Stimulated activated effector memory CD8-positive, alpha-beta T cell treated with anti-CD3 and anti-CD28 coated beads, Interleukin-12 subunit alpha, Interleukin-12 subunit beta, amount 100 ng/mL, for 72 hours (primary cell): ENCODE measurements at regions not wholly inside any gene's neighbourhood (a gene's known extent, or its start where the extent isn't known, plus 50 kb on each side); places are given as distances from the start of the nearest gene placed in this dataset.
"Not testable (repeated sequence)": the region's sequence is repeated elsewhere in the genome, so short reads cannot be mapped to it uniquely, and the experiment has no call there.

Source experiments
- ATAC-seq: fragments of 150-1000 bp; cut with Tn5 transposase; 2 replicates; pipeline ENCODE4 v1.10.0; 2021
- DNase-seq, 2 donors: peaks; one replicate each; pipeline ENCODE4 v3.0.0; 2021 to 2022; ENCODE audit warnings: low spot score in 2 of 2
- H3K27ac Mint-ChIP-seq: one replicate; pipeline ENCODE4 v1.8.0; 2022; ENCODE audit warnings: mild to moderate bottlenecking, mixed read lengths
- H3K36me3 Mint-ChIP-seq: one replicate; pipeline ENCODE4 v1.8.0; 2022; ENCODE audit warnings: mild to moderate bottlenecking, mixed read lengths
- H3K4me1 Mint-ChIP-seq: one replicate; pipeline ENCODE4 v1.8.0; 2022; ENCODE audit warnings: mixed read lengths
- H3K4me3 Mint-ChIP-seq: one replicate; pipeline ENCODE4 v1.8.0; 2022; ENCODE audit warnings: mild to moderate bottlenecking, mixed read lengths
- H3K9me3 Mint-ChIP-seq: one replicate; pipeline ENCODE4 v1.8.0; 2022; ENCODE audit warnings: mixed read lengths

DNA sequence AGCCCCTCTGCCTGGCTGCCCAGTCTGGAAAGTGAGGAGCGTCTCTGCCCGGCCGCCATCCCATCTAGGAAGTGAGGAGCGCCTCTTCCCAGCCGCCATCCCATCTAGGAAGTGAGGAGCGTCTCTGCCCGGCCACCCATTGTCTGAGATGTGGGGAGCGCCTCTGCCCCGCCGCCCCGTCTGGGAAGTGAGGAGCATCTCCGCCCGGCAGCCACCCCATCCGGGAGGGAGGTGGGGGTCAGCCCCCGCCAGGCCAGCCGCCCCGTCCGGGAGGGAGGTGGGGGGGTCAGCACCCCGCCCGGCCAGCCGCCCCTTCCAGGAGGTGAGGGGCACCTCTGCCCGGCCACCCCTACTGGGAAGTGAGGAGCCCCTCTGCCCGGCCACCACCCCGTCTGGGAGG is 175.1 kb upstream of the KYNU start:
- DNase-seq, H3K36me3 Mint-ChIP-seq, H3K27ac Mint-ChIP-seq, H3K9me3 Mint-ChIP-seq, ATAC-seq, H3K4me1 Mint-ChIP-seq, H3K4me3 Mint-ChIP-seq: not testable (repeated sequence)

GRCh38 chr2:142695350-142696257 is 181.9 kb upstream of the KYNU start:
- H3K36me3 Mint-ChIP-seq, H3K27ac Mint-ChIP-seq, ATAC-seq: not testable (repeated sequence)

DNA sequence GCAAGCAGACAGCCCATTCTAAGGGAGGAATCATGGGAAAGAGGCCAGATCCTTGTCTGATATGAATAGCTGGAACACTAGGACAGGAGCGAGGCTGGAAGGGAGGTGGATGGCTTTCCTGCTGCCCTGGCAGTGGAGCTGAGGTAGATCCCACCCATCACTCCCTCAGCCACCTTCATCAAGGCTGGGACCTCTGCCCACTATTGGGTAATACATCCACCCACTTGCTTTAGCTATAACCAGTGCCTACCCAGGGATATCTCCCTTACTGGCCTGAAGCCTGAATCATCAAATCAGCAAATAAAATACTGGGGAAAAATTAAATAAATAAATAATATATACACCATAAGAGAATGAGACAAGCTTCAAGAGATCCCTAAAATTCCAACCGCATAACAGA is 183.2 kb upstream of the KYNU start:
- H3K4me3 Mint-ChIP-seq, result no peak overlapping the region
- H3K27ac Mint-ChIP-seq, result no peak overlapping the region
- DNase-seq (no peak), ATAC-seq (no peak)
- peaks cover 7% of the 10 kb centered on the region for H3K9me3 Mint-ChIP-seq
- no peaks in the 10 kb centered on the region for H3K36me3 Mint-ChIP-seq
- H3K4me1 Mint-ChIP-seq, result no peaks in the 10 kb centered on the region

More at GRCh38 chr2:142695350-142696257, 181.9 kb upstream of the KYNU start:
- H3K9me3 Mint-ChIP-seq, result peaks cover 11% of the 10 kb centered on the region
- H3K4me3 Mint-ChIP-seq, DNase-seq, H3K4me1 Mint-ChIP-seq: not testable (repeated sequence)

- Mint-ChIP-seq H3K9me3 (peaks cover 7% of the 10 kb centered on the region), H3K27ac (no peak overlapping the region), H3K4me1 (no peaks in the 10 kb centered on the region), H3K4me3 (no peak overlapping the region), H3K36me3 (no peaks in the 10 kb centered on the region)
- ATAC-seq (no peak), DNase-seq (no peak)
Observed at GRCh38 chr2:142693171-142693950, 184.1 kb upstream of the KYNU start.

DNA sequence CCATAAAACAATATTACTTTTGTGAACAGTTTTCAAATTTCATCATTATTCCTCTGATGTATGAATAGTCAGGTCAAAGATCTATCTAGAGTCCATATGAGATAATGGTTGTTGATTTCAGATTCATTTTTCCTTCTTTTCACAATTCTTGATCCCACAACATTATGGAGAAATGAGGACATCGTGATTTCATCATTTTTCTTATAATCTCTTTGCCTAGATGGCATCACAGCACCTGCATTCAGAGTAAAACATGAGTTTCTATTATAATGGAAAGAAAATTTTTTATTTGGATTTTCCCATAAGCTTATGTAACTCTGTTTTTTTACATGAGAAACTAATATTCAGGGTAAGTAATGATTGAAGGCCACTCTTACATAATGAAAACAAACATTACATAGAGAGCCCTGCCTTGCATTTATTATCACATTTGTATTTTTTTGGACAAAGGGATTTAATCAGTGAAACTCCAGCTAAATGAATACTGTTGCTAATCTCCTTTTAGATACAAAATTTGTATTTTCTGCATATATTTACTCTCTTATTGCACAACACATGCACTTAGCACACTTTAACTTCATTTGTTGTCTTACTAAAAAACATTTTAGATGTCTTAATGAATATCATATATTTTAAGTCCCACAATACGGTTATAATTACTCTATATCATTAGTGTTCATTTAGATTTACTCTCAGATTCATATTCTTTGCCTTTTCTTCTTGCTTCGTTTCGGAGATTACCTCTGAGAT is 188.4 kb upstream of the KYNU start:
- Mint-ChIP-seq H3K4me3 (no peak overlapping the region), H3K9me3 (peaks cover 3% of the 10 kb centered on the region), H3K36me3 (no peaks in the 10 kb centered on the region), H3K4me1 (no peaks in the 10 kb centered on the region), H3K27ac (no peak overlapping the region)
- no peak for DNase-seq
- no peak for ATAC-seq

GRCh38 chr2:142687509-142687908 is 190.0 kb upstream of the KYNU start:
- Mint-ChIP-seq H3K4me1 (no peaks in the 10 kb centered on the region), H3K27ac (no peak overlapping the region), H3K4me3 (no peak overlapping the region), H3K9me3 (peaks cover 3% of the 10 kb centered on the region), H3K36me3 (no peaks in the 10 kb centered on the region)
- ATAC-seq (no peak), DNase-seq (no peak)

- H3K9me3 Mint-ChIP-seq, result peaks cover 3% of the 10 kb centered on the region
- no peaks in the 10 kb centered on the region for H3K4me1 Mint-ChIP-seq
- H3K27ac Mint-ChIP-seq, result no peak overlapping the region
- ATAC-seq (no peak), DNase-seq (no peak)
- no peak overlapping the region for H3K4me3 Mint-ChIP-seq
- H3K36me3 Mint-ChIP-seq, result no peaks in the 10 kb centered on the region
Observed at GRCh38 chr2:142687075-142687474, 190.4 kb upstream of the KYNU start.

DNA sequence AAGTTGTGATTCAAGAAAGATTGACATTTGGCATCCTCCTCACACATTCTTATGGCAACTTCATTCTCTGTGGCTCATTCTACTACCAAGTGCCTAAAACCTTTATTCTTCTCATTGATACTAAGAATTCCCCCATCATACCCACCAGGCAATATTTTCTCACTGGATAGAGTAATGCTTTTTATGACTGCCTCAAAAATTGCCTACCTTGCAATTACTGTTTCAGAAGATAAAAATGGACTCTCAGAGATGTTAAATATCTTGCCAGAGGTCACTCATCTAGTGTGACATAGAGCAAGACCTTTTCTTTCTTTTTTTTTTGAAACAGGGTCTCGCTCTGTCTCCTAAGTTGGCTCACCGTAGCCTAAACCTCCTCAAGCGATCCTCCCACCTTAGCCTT is 192.8 kb upstream of the KYNU start:
- Mint-ChIP-seq H3K4me1 (no peaks in the 10 kb centered on the region), H3K36me3 (no peaks in the 10 kb centered on the region), H3K4me3 (no peak overlapping the region), H3K9me3 (peaks cover 3% of the 10 kb centered on the region), H3K27ac (no peak overlapping the region)
- no peak for ATAC-seq
- no peak for DNase-seq

DNA sequence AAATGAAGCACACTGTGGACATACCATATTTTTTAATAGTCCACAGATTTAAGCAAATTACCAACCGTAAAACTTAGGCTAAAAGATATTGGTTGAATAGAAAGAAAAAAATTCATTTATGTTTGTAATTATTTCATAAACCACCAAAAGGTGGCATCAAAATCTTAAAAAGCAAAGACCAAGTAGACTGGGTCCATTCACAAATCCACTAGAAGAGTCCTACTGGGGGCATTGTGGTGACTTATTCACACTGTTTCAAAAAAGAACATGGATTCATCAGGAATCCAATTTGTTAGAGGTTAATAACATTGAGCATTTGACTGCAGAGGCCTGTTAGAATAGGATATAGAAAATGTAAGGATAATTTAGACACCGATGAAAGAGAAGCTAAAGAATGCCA is 194.9 kb upstream of the KYNU start:
- Mint-ChIP-seq H3K4me3 (no peak overlapping the region), H3K36me3 (no peaks in the 10 kb centered on the region), H3K9me3 (peaks cover 3% of the 10 kb centered on the region), H3K4me1 (no peaks in the 10 kb centered on the region), H3K27ac (no peak overlapping the region)
- DNase-seq (no peak), ATAC-seq (no peak)

DNA sequence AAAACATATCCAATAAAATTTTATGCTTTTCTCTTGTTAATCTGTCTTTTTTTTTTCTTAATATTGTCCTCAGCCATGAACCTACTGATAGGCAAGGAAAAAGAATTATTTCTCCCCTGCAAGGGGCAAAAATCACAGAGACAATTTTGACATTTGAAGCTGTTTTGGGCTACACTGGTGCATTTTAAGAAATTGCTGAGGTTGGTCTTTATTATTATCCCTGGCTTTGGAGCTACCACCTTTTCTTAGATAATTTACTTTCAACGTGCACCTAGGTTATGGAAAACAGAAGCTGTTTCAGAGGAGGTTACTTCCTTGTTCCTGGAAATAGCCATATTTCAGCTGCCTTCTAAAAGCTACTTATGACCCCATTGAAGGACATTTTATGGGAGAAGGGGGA is 195.5 kb upstream of the KYNU start:
- H3K9me3 Mint-ChIP-seq, result peaks cover 3% of the 10 kb centered on the region
- no peak for ATAC-seq

DNA sequence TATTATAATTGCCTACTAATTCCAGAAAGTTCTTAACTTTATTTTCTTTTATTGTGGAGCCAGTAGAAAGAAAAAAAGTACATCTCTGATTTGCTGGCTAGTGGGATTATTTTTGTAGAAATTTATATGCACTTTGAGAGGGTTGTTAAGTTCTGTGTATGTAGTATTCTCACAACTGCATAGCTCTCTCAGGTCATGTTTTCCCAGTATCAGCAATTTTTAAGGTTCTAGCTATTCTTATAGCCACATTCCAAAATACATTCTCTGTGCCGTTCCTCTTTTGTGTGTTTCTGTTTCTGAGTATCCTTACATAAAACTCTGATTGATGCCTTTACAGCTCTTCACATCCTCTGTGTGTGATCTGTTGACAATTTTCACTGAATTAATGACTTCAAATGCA is 199.3 kb upstream of the KYNU start:
- Mint-ChIP-seq H3K4me1 (no peaks in the 10 kb centered on the region), H3K9me3 (peaks cover 3% of the 10 kb centered on the region), H3K36me3 (no peaks in the 10 kb centered on the region), H3K4me3 (no peak overlapping the region), H3K27ac (no peak overlapping the region)
- DNase-seq, result no peak
- ATAC-seq, result no peak

More for the DNA sequence above, 195.5 kb upstream of the KYNU start:
- Mint-ChIP-seq H3K4me3 (no peak overlapping the region), H3K27ac (no peak overlapping the region), H3K36me3 (no peaks in the 10 kb centered on the region), H3K4me1 (no peaks in the 10 kb centered on the region)
- DNase-seq, result no peak

DNA sequence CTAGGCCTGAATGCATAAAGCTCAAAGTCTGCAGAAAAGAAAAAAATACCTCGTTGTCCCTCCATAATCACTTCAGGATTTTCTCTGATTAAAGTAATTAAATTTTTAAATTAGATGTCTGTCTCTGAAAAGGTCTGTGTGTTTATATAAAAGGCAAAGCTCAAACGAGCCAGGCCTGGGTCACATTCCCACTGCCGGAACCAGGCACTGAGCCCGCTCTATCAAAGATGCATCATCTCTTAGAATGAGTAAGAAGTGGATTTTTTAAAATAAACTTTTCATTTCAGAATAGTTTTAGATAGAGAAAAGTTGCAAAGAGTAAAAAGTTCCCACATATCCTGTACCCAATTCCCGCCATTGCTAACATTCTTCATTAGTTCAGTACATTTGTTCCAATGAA is 202.1 kb upstream of the KYNU start:
- H3K36me3 Mint-ChIP-seq, result no peaks in the 10 kb centered on the region
- ATAC-seq (no peak), DNase-seq (no peak)
- no peak overlapping the region for H3K4me3 Mint-ChIP-seq
- H3K4me1 Mint-ChIP-seq, result no peaks in the 10 kb centered on the region
- no peak overlapping the region for H3K27ac Mint-ChIP-seq
- H3K9me3 Mint-ChIP-seq, result peaks cover 6% of the 10 kb centered on the region

- Mint-ChIP-seq H3K4me1 (no peaks in the 10 kb centered on the region), H3K27ac (no peak overlapping the region), H3K4me3 (no peak overlapping the region), H3K36me3 (no peaks in the 10 kb centered on the region), H3K9me3 (peaks cover 6% of the 10 kb centered on the region)
- ATAC-seq, result no peak
- DNase-seq, result no peak
Observed at GRCh38 chr2:142673836-142674235, 203.6 kb upstream of the KYNU start.

GRCh38 chr2:142672698-142673097 is 204.8 kb upstream of the KYNU start:
- no peak for ATAC-seq
- H3K27ac Mint-ChIP-seq, result no peak overlapping the region
- H3K4me3 Mint-ChIP-seq, result no peak overlapping the region
- H3K9me3 Mint-ChIP-seq, result peaks cover 6% of the 10 kb centered on the region
- H3K4me1 Mint-ChIP-seq, result no peaks in the 10 kb centered on the region
- H3K36me3 Mint-ChIP-seq, result no peaks in the 10 kb centered on the region
- no peak for DNase-seq

DNA sequence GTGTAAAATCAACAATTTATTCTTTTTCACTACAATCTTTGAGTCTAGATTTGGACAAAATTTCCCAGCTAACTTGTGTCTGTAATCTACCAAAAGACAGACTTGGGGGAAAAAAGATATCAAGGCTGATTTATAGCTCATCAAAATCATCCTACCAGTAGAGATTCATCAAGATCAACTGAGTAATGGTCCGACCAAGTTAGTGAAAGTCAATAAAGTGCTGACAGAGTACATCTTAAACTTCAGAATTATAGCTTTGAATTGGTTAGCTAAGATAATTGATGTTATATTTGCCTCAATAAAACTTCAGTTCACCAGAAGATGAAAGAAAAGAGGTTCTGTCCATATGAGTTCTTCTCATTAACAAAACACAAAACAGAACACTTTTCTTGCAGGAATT is 207.1 kb upstream of the KYNU start:
- Mint-ChIP-seq H3K4me3 (no peak overlapping the region), H3K9me3 (peaks cover 6% of the 10 kb centered on the region), H3K4me1 (no peaks in the 10 kb centered on the region), H3K36me3 (no peaks in the 10 kb centered on the region), H3K27ac (no peak overlapping the region)
- ATAC-seq (no peak), DNase-seq (no peak)
